ENCODE measurements at regions not wholly inside any gene's neighbourhood (a gene's known extent, or its start where the extent isn't known, plus 50 kb on each side); places are given as distances from the start of the nearest gene placed in this dataset.

- Histone ChIP-seq H3K9me3 (peaks cover 0 to 9% (median 3%) of the 10 kb centered on the region in 4 donors), H3K36me3 (no peaks in the 10 kb centered on the region), H3K27ac (replicated peaks in 1 of 4) (no peak overlapping the region), H3K4me3 (no peak overlapping the region), H3K4me1 (no peaks in the 10 kb centered on the region), H3K27me3 (peaks cover 0 to 6% (median 0%) of the 10 kb centered on the region in 4 donors)
- DNase-seq (ENCODE audit: extremely low spot score) = peak; percentile 82
- 61% methylated on average over 6 of the region's 6 CpGs for WGBS
- no peak for TF ChIP-seq EP300 (IDR thresholded peaks at IDR 0.05)
- TF ChIP-seq, protein P1, sequence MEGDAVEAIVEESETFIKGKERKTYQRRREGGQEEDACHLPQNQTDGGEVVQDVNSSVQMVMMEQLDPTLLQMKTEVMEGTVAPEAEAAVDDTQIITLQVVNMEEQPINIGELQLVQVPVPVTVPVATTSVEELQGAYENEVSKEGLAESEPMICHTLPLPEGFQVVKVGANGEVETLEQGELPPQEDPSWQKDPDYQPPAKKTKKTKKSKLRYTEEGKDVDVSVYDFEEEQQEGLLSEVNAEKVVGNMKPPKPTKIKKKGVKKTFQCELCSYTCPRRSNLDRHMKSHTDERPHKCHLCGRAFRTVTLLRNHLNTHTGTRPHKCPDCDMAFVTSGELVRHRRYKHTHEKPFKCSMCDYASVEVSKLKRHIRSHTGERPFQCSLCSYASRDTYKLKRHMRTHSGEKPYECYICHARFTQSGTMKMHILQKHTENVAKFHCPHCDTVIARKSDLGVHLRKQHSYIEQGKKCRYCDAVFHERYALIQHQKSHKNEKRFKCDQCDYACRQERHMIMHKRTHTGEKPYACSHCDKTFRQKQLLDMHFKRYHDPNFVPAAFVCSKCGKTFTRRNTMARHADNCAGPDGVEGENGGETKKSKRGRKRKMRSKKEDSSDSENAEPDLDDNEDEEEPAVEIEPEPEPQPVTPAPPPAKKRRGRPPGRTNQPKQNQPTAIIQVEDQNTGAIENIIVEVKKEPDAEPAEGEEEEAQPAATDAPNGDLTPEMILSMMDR (IDR thresholded peaks at IDR 0.05) = no peak
- no peak for TF ChIP-seq POLR2A (IDR thresholded peaks at IDR 0.05; ENCODE audit: low read depth)
- TF ChIP-seq POLR2AphosphoS5 (IDR thresholded peaks at IDR 0.05) = no peak
- intact Hi-C loops (cut with DNase I) = no loop called here
Observed at GRCh38 chr1:30535595-30536325, 187.6 kb downstream of the MATN1 start.

GRCh38 chr1:30534551-30534940 lies 188.8 kb downstream of the MATN1 start:
- peaks cover 0 to 6% (median 0%) of the 10 kb centered on the region in 4 donors for H3K27me3 ChIP-seq
- DNase-seq (ENCODE audit: extremely low spot score) = no peak
- intact Hi-C loops (cut with DNase I) = no loop called here
- H3K27ac ChIP-seq (replicated peaks in 1 of 4) = no peak overlapping the region
- H3K9me3 ChIP-seq = peaks cover 0 to 9% (median 3%) of the 10 kb centered on the region in 4 donors
- TF ChIP-seq POLR2A (IDR thresholded peaks at IDR 0.05; ENCODE audit: low read depth) = no peak
- TF ChIP-seq EP300 (IDR thresholded peaks at IDR 0.05) = no peak
- TF ChIP-seq, protein P1 (IDR thresholded peaks at IDR 0.05) = no peak
- no peak for TF ChIP-seq POLR2AphosphoS5 (IDR thresholded peaks at IDR 0.05)
- no peak overlapping the region for H3K4me3 ChIP-seq
- no peaks in the 10 kb centered on the region for H3K4me1 ChIP-seq
- WGBS = 79% methylated on average over 2 of the region's 3 CpGs
- H3K36me3 ChIP-seq = no peaks in the 10 kb centered on the region

- Histone ChIP-seq H3K27me3 (peaks cover 0 to 6% (median 0%) of the 10 kb centered on the region in 4 donors), H3K4me1 (no peaks in the 10 kb centered on the region), H3K36me3 (no peaks in the 10 kb centered on the region), H3K9me3 (peaks cover 0 to 9% (median 3%) of the 10 kb centered on the region in 4 donors), H3K4me3 (no peak overlapping the region), H3K27ac (replicated peaks in 1 of 4) (no peak overlapping the region)
- DNase-seq (ENCODE audit: extremely low spot score) = no peak
- WGBS = 80% methylated on average over 6 of the region's 6 CpGs
- no peak for TF ChIP-seq POLR2AphosphoS5 (IDR thresholded peaks at IDR 0.05)
- TF ChIP-seq POLR2A (IDR thresholded peaks at IDR 0.05; ENCODE audit: low read depth) = no peak
- intact Hi-C loops (cut with DNase I) = no loop called here
Observed at GRCh38 chr1:30533796-30534550, 189.4 kb downstream of the MATN1 start.

GRCh38 chr1:30533141-30533540 lies 190.2 kb downstream of the MATN1 start:
- Histone ChIP-seq H3K27me3 (peaks cover 0 to 6% (median 0%) of the 10 kb centered on the region in 4 donors), H3K9me3 (peaks cover 0 to 9% (median 3%) of the 10 kb centered on the region in 4 donors), H3K4me3 (no peak overlapping the region), H3K36me3 (no peaks in the 10 kb centered on the region), H3K4me1 (no peaks in the 10 kb centered on the region), H3K27ac (replicated peaks in 1 of 4) (no peak overlapping the region)
- 80% methylated on average over 3 of the region's 3 CpGs for WGBS
- no peak for DNase-seq (ENCODE audit: extremely low spot score)
- intact Hi-C loops (cut with DNase I) = no loop called here
- TF ChIP-seq EP300 (IDR thresholded peaks at IDR 0.05) (no peak), POLR2A (IDR thresholded peaks at IDR 0.05; ENCODE audit: low read depth) (no peak), POLR2AphosphoS5 (IDR thresholded peaks at IDR 0.05) (no peak)
- TF ChIP-seq, protein P1 (IDR thresholded peaks at IDR 0.05) = no peak

DNA sequence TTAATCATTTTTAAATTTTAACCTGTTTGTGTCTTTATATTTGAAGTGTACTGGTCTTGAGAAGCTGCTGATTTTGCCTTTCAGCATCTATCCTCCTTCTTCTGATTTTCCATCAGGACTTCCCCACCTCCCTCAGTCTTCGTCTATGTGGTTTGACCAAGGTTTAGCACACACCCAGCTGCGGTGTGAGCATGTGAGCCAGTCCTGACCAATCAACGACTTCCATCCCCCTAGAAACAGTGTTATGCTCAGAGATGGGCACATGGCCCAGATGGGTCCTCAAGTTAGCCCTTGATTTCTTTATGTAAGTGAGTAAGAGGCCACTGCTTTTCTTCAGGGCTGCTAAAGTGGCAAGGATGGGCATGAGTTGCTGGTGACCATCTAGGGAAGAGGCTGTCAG lies 190.8 kb downstream of the MATN1 start:
- Histone ChIP-seq H3K4me1 (no peaks in the 10 kb centered on the region), H3K9me3 (peaks cover 0 to 9% (median 3%) of the 10 kb centered on the region in 4 donors), H3K27ac (replicated peaks in 1 of 4) (no peak overlapping the region), H3K4me3 (no peak overlapping the region), H3K27me3 (peaks cover 0 to 6% (median 0%) of the 10 kb centered on the region in 4 donors), H3K36me3 (no peaks in the 10 kb centered on the region)
- TF ChIP-seq EP300 (IDR thresholded peaks at IDR 0.05) (no peak), POLR2AphosphoS5 (IDR thresholded peaks at IDR 0.05) (no peak), POLR2A (IDR thresholded peaks at IDR 0.05; ENCODE audit: low read depth) (no peak)
- TF ChIP-seq, protein P1 (IDR thresholded peaks at IDR 0.05) = no peak
- intact Hi-C loops (cut with DNase I) = no loop called here
- 86% methylated on average over 3 of the region's 3 CpGs for WGBS
- no peak for DNase-seq (ENCODE audit: extremely low spot score)

All from esophagus muscularis mucosa (tissue), 4 donors.